Activated CD4-positive, CD25-positive, alpha-beta regulatory T cell treated with anti-CD3 and anti-CD28 coated beads, Interleukin-2, amount 50 U/mL, for 16 hours (primary cell): ENCODE measurements at regions not wholly inside any gene's neighbourhood (a gene's known extent, or its start where the extent isn't known, plus 50 kb on each side); places are given as distances from the start of the nearest gene placed in this dataset.
"Not testable (repeated sequence)": the region's sequence is repeated elsewhere in the genome, so short reads cannot be mapped to it uniquely, and the experiment has no call there.

Experiments
- DNase-seq: peaks from one replicate; pipeline ENCODE4 v3.0.0-alpha.2; 2020; ENCODE audit warnings: low read depth, low spot score

- no peak for DNase-seq
Measured at GRCh38 chr14:51342226-51342625, 102.2 kb downstream of the TMX1 start.

GRCh38 chr14:51351997-51352396, 112.0 kb downstream of the TMX1 start:
- no peak for DNase-seq

- DNase-seq: no peak
Measured at GRCh38 chr14:51353901-51354300, 113.9 kb downstream of the TMX1 start.

- no peak for DNase-seq
Measured at GRCh38 chr14:51354846-51355245, 114.8 kb downstream of the TMX1 start.

GRCh38 chr14:51356381-51356780, 116.3 kb downstream of the TMX1 start:
- DNase-seq: no peak

GRCh38 chr14:51357250-51357649, 117.2 kb downstream of the TMX1 start:
- DNase-seq: no peak

GRCh38 chr14:51360592-51360991, 120.5 kb downstream of the TMX1 start:
- no peak for DNase-seq

- no peak for DNase-seq
Measured at GRCh38 chr14:51365241-51365965, 125.4 kb downstream of the TMX1 start.

- not testable (repeated sequence) for DNase-seq
Measured at GRCh38 chr14:51366460-51366859, 126.4 kb downstream of the TMX1 start.

GRCh38 chr14:51366866-51367599, 127.0 kb downstream of the TMX1 start:
- DNase-seq: not testable (repeated sequence)

- no peak for DNase-seq
Measured at GRCh38 chr14:51367600-51367931, 127.5 kb downstream of the TMX1 start.

- DNase-seq: no peak
Measured at GRCh38 chr14:51368721-51369163, 128.7 kb downstream of the TMX1 start.

GRCh38 chr14:51369814-51370213, 129.8 kb downstream of the TMX1 start:
- DNase-seq: no peak

- no peak for DNase-seq
Measured at GRCh38 chr14:51370758-51371386, 130.8 kb downstream of the TMX1 start.

GRCh38 chr14:51377186-51377585, 137.1 kb downstream of the TMX1 start:
- DNase-seq: not testable (repeated sequence)

- DNase-seq: no peak
Measured at GRCh38 chr14:51382506-51382905, 142.5 kb downstream of the TMX1 start.

- DNase-seq: no peak
Measured at GRCh38 chr14:51386411-51386810, 146.4 kb downstream of the TMX1 start.

- no peak for DNase-seq
Measured at GRCh38 chr14:51386983-51387735, 147.1 kb downstream of the TMX1 start.

GRCh38 chr14:51392416-51392815, 152.4 kb downstream of the TMX1 start:
- no peak for DNase-seq

GRCh38 chr14:51394384-51394783, 154.3 kb downstream of the TMX1 start:
- DNase-seq: no peak

GRCh38 chr14:51394804-51395203, 154.8 kb downstream of the TMX1 start:
- no peak for DNase-seq

GRCh38 chr14:51395361-51395849, 155.4 kb downstream of the TMX1 start:
- DNase-seq: no peak
